ENCODE measurements at regions not wholly inside any gene's neighbourhood (a gene's known extent, or its start where the extent isn't known, plus 50 kb on each side); places are given as distances from the start of the nearest gene placed in this dataset.

- no peaks in the 10 kb centered on the region for H4K20me1 ChIP-seq (replicated peaks; ENCODE audit: control insufficient read depth, insufficient read depth, low read length)
- no peaks in the 10 kb centered on the region for H3K9me1 ChIP-seq (ENCODE audit: control insufficient read depth, insufficient read depth, low read length)
- ChIA-PET POLR2A (no interaction called here), CTCF (ENCODE audit: low intra/inter-chr PET ratio) (no interaction called here)
- BruUV-seq (replicated peaks), result no TSS peak
- no peak overlapping the region for H3K27ac ChIP-seq (ENCODE audit: extremely low read depth, low read depth, low read length)
- H3K9ac ChIP-seq (ENCODE audit: insufficient read depth in 1 of 2, low read depth in 2 of 2, low read length in 2 of 2), result no peak overlapping the region
- H3K79me2 ChIP-seq (ENCODE audit: control insufficient read depth, insufficient read depth, low read length), result no peaks in the 10 kb centered on the region
- H3K36me3 ChIP-seq (ENCODE audit: control insufficient read depth, insufficient read depth, low read length), result no peaks in the 10 kb centered on the region
- no peak overlapping the region for H2AFZ ChIP-seq (ENCODE audit: low read depth, low read length)
- intact Hi-C loops (cut with micrococcal nuclease), result no loop called here
- ATAC-seq (no peak), DNase-seq (ENCODE audit: extremely low read depth in 1 of 4, low spot score in 3 of 4) (no peak), FAIRE-seq (no peak)
- H3K9me3 ChIP-seq (replicated peaks; ENCODE audit: control insufficient read depth, insufficient read depth, low read depth, low read length), result no peaks in the 10 kb centered on the region
- no peak for TF ChIP-seq RB1 (IDR thresholded peaks at IDR 0.05; ENCODE audit: low read depth)
- TF ChIP-seq ZNF316 (IDR thresholded peaks at IDR 0.05), result peak; percentile 70; the same call in 1 of the 2 replicates
- TF ChIP-seq MAFF (IDR thresholded peaks at IDR 0.05; ENCODE audit: low read length), result 0 out of 2 replicates have a peak, but pooled peaks have one; percentile 10
- no peak for TF ChIP-seq CEBPG (CRISPR knock-in tag; IDR thresholded peaks at IDR 0.05)
- 0 out of 4 replicates have a peak, but pooled peaks of 1 of the 2 experiments have one; percentile 2 for TF ChIP-seq CEBPG (tag; conservative IDR thresholded peaks at IDR 0.05 in 1 of 2, IDR thresholded peaks at IDR 0.05 in 1 of 2)
- H3K27me3 ChIP-seq (ENCODE audit: control insufficient read depth in 2 of 2, insufficient read depth in 2 of 2, low read length in 2 of 2), result no peaks in the 10 kb centered on the region
- no peaks in the 10 kb centered on the region for H3K4me1 ChIP-seq (replicated peaks in 1 of 2; ENCODE audit: control insufficient read depth in 2 of 2, insufficient read depth in 2 of 2, low read length in 2 of 2)
- no peak overlapping the region for H3K4me2 ChIP-seq (ENCODE audit: insufficient read depth, low read length)
- in situ Hi-C loops (cut with MboI), result no loop called here
- H3K4me3 ChIP-seq, result no peak overlapping the region
Observed at GRCh38 chr2:183224948-183225347, 100.7 kb downstream of the NUP35 start.

- no peaks in the 10 kb centered on the region for H3K79me2 ChIP-seq (ENCODE audit: control insufficient read depth, insufficient read depth, low read length)
- H3K4me2 ChIP-seq (ENCODE audit: insufficient read depth, low read length), result no peak overlapping the region
- in situ Hi-C loops (cut with MboI), result no loop called here
- no peaks in the 10 kb centered on the region for H4K20me1 ChIP-seq (replicated peaks; ENCODE audit: control insufficient read depth, insufficient read depth, low read length)
- no peak overlapping the region for H2AFZ ChIP-seq (ENCODE audit: low read depth, low read length)
- 85% methylated on average over 1 of the region's 1 CpG for WGBS (ENCODE audit: insufficient coverage, low coverage, missing lambda C conversion rate)
- no peaks in the 10 kb centered on the region for H3K36me3 ChIP-seq (ENCODE audit: control insufficient read depth, insufficient read depth, low read length)
- H3K4me1 ChIP-seq (replicated peaks in 1 of 2; ENCODE audit: control insufficient read depth in 2 of 2, insufficient read depth in 2 of 2, low read length in 2 of 2), result no peaks in the 10 kb centered on the region
- CTCF ChIA-PET (ENCODE audit: low intra/inter-chr PET ratio), result no interaction called here
- no peak for DNase-seq (ENCODE audit: extremely low read depth in 1 of 4, low spot score in 3 of 4)
- no peak overlapping the region for H3K9ac ChIP-seq (ENCODE audit: insufficient read depth in 1 of 2, low read depth in 2 of 2, low read length in 2 of 2)
- no peak for ATAC-seq
- H3K27ac ChIP-seq (ENCODE audit: extremely low read depth, low read depth, low read length), result no peak overlapping the region
- H3K27me3 ChIP-seq (ENCODE audit: control insufficient read depth in 2 of 2, insufficient read depth in 2 of 2, low read length in 2 of 2), result no peaks in the 10 kb centered on the region
- intact Hi-C loops (cut with micrococcal nuclease), result no loop called here
- no peaks in the 10 kb centered on the region for H3K9me3 ChIP-seq (replicated peaks; ENCODE audit: control insufficient read depth, insufficient read depth, low read depth, low read length)
- no peak overlapping the region for H3K4me3 ChIP-seq
- POLR2A ChIA-PET, result no interaction called here
- H3K9me1 ChIP-seq (ENCODE audit: control insufficient read depth, insufficient read depth, low read length), result no peaks in the 10 kb centered on the region
- FAIRE-seq, result no peak
- no TSS peak for BruUV-seq (replicated peaks)
- TF ChIP-seq ZNF696 (CRISPR knock-in tag; conservative IDR thresholded peaks at IDR 0.05) (no peak), SUPT5H (IDR thresholded peaks at IDR 0.05) (no peak), ZBTB8A (IDR thresholded peaks at IDR 0.05; ENCODE audit: partially characterized antibody) (no peak), THRAP3 (IDR thresholded peaks at IDR 0.05; ENCODE audit: borderline replicate concordance) (no peak), CEBPG (CRISPR knock-in tag; IDR thresholded peaks at IDR 0.05) (no peak), CEBPG (tag; conservative IDR thresholded peaks at IDR 0.05 in 1 of 2, IDR thresholded peaks at IDR 0.05 in 1 of 2) (no peak), RNF2 (IDR thresholded peaks at IDR 0.05) (no peak), HINFP (tag; conservative IDR thresholded peaks at IDR 0.05; ENCODE audit: low read depth) (no peak), IRF2 (CRISPR knock-in tag; IDR thresholded peaks at IDR 0.05) (no peak), HBP1 (CRISPR knock-in tag; IDR thresholded peaks at IDR 0.05) (no peak), RBM17 (IDR thresholded peaks at IDR 0.05; ENCODE audit: borderline replicate concordance, low read depth, low read length) (no peak), PTRF (tag; IDR thresholded peaks at IDR 0.05) (no peak)
Observed at GRCh38 chr2:183227176-183227575, 102.9 kb downstream of the NUP35 start.
